Endothelial cell of umbilical vein (primary cell): ENCODE measurements at regions not wholly inside any gene's neighbourhood (a gene's known extent, or its start where the extent isn't known, plus 50 kb on each side); places are given as distances from the start of the nearest gene placed in this dataset.

Source experiments
- BruUV-seq: library from RNA; stranded (reverse); fragments of 400-500 nt; replicated peaks from 2 replicates; lab custom pipeline; 2021; lab: Mats Ljungman, UMichigan
- CTCF ChIA-PET: fragments of 300-600, 350-600 bp; sonication (Branson Sonifier 250); formaldehyde crosslinking; loops from one replicate; lab custom pipeline; 2021; ENCODE audit warnings: antibody characterized with exemption, inconsistent platforms; lab: Charles Lee
- POLR2A ChIA-PET: fragments of 300-600, 350-600 bp; sonication (Branson Sonifier 250); formaldehyde crosslinking; loops from one replicate; lab custom pipeline; 2021; ENCODE audit warnings: antibody characterized with exemption, inconsistent platforms; lab: Charles Lee
- DNase-seq: peaks from one replicate; pipeline ENCODE4 v3.0.0-alpha.2; 2011; ENCODE audit warnings: low read depth, low spot score
- FAIRE-seq: peaks from 2 replicates; lab custom pipeline; 2011; peaks lifted over from hg19 to GRCh38; lab: Jason Lieb, UNC
- H2AFZ ChIP-seq: 2 replicates; pipeline ENCODE4 v1.6.0; 2012; ENCODE audit warnings: low read depth, low read length, control low read depth, inconsistent platforms
- H3K27ac ChIP-seq: 2 replicates; pipeline ENCODE4 v1.5.1; 2011; ENCODE audit warnings: low read depth, mild to moderate bottlenecking, control low read depth, low read length, moderate library complexity; ENCODE audit not compliant: insufficient read depth
- H3K27me3 ChIP-seq, 2 experiments: 2 replicates each; pipeline versions ENCODE4 v1.6.0 to v1.6.1; 2011; ENCODE audit warnings: low read length in 2 of 2, mixed read lengths in 1 of 2; ENCODE audit not compliant: control insufficient read depth in 2 of 2, insufficient read depth in 2 of 2
- H3K36me3 ChIP-seq, 2 experiments: 2 replicates in 1 of 2; 3 replicates in 1 of 2; pipeline ENCODE4 v1.5.1; 2011; ENCODE audit warnings: low read length in 2 of 2, mild to moderate bottlenecking in 1 of 2, moderate library complexity in 1 of 2; ENCODE audit not compliant: control insufficient read depth in 2 of 2, insufficient read depth in 2 of 2; ENCODE audit errors: extremely low read depth in 1 of 2
- H3K4me1 ChIP-seq: 3 replicates; pipeline ENCODE4 v1.5.1; 2011; ENCODE audit warnings: mild to moderate bottlenecking, low read length; ENCODE audit not compliant: control insufficient read depth, insufficient read depth; ENCODE audit errors: extremely low read depth
- H3K4me2 ChIP-seq: 2 replicates; pipeline ENCODE4 v1.6.1; 2011; ENCODE audit warnings: low read length, control low read depth, mixed read lengths; ENCODE audit not compliant: insufficient read depth
- H3K4me3 ChIP-seq, 3 experiments: fragments of 200-600 bp in 1 of 3; sonication (generic), shearing (Covaris generic) in 1 of 3; replicated peaks in 1 of 3; 2 replicates each; pipeline ENCODE4 v1.5.1; 2011 to 2016; ENCODE audit warnings: control low read depth in 3 of 3, low read length in 3 of 3, mild to moderate bottlenecking in 2 of 3, inconsistent platforms in 1 of 3, low read depth in 1 of 3, moderate library complexity in 1 of 3; ENCODE audit not compliant: insufficient read depth in 1 of 3
- H3K79me2 ChIP-seq: 2 replicates; pipeline ENCODE4 v1.6.0; 2012; ENCODE audit warnings: low read length, inconsistent platforms; ENCODE audit not compliant: control insufficient read depth, insufficient read depth
- H3K9ac ChIP-seq: replicated peaks from 2 replicates; pipeline ENCODE3; 2011; ENCODE audit warnings: low read length, control low read depth; ENCODE audit not compliant: insufficient read depth; ENCODE audit errors: extremely low read depth
- H3K9me1 ChIP-seq: replicated peaks from 3 replicates; pipeline ENCODE4 v1.6.0; 2011; ENCODE audit warnings: mild to moderate bottlenecking, low read length; ENCODE audit not compliant: control insufficient read depth, insufficient read depth; ENCODE audit errors: extremely low read depth
- H3K9me3 ChIP-seq: replicated peaks from 2 replicates; pipeline ENCODE4 v1.5.1; 2012; ENCODE audit warnings: low read length, inconsistent platforms; ENCODE audit not compliant: control insufficient read depth, insufficient read depth
- H4K20me1 ChIP-seq: replicated peaks from 2 replicates; pipeline ENCODE3; 2011; ENCODE audit warnings: mild to moderate bottlenecking, low read length; ENCODE audit not compliant: control insufficient read depth, insufficient read depth; ENCODE audit errors: extremely low read depth
- EZH2 ChIP-seq: IDR thresholded peaks from 2 replicates; pipeline ENCODE4 v1.6.1; 2012; ENCODE audit warnings: borderline replicate concordance, low read depth, mild to moderate bottlenecking, moderate library complexity, low read length, inconsistent platforms; ENCODE audit not compliant: severe bottlenecking
- FOS ChIP-seq: IDR thresholded peaks from 2 replicates; pipeline ENCODE4 v1.6.1; 2011; ENCODE audit warnings: mild to moderate bottlenecking, low read length, moderate library complexity, borderline replicate concordance; ENCODE audit not compliant: insufficient read depth
- GATA2 ChIP-seq: IDR thresholded peaks from 2 replicates; pipeline ENCODE4 v1.7.0; 2011; ENCODE audit warnings: low read depth, mild to moderate bottlenecking, moderate library complexity, mixed read lengths, low read length; ENCODE audit not compliant: insufficient read length, insufficient read depth
- JUN ChIP-seq: IDR thresholded peaks from 2 replicates; pipeline ENCODE4 v1.6.1; 2011; ENCODE audit warnings: borderline replicate concordance, low read depth; ENCODE audit not compliant: insufficient read length, insufficient read depth
- MYC ChIP-seq: IDR thresholded peaks from one replicate; pipeline ENCODE4 v1.6.1; 2011; ENCODE audit warnings: mild to moderate bottlenecking, low read depth, low read length
- POLR2A ChIP-seq: IDR thresholded peaks from 2 replicates; pipeline ENCODE4 v1.6.1; 2012; ENCODE audit warnings: low read depth, mild to moderate bottlenecking, control low read depth, low read length
- POLR2AphosphoS5 ChIP-seq: IDR thresholded peaks from 2 replicates; pipeline ENCODE4 v1.6.1; 2012; ENCODE audit warnings: low read depth, mild to moderate bottlenecking, control low read depth, low read length, moderate library complexity; ENCODE audit not compliant: insufficient read depth
- dilution Hi-C: fragments of 300-500 bp; cut with MboI; formaldehyde crosslinking; loops from one replicate; pipeline ENCODE4 v1.15.0; 2019; ENCODE audit warnings: low sequenced_read_pairs; ENCODE audit not compliant: extremely low pct_ligation_motif_present
- intact Hi-C: fragments of 100-400 bp; cut with micrococcal nuclease; formaldehyde crosslinking; loops from one replicate; pipeline ENCODE4 v1.10.0; 2022
- TF ChIP-seq, protein P1 (sequence below), 2 donors: IDR thresholded peaks; 1 replicate in 1 of 2; 2 replicates in 1 of 2; pipeline ENCODE4 v1.5.1; 2011; ENCODE audit warnings: low read length in 2 of 2, mild to moderate bottlenecking in 2 of 2, moderate library complexity in 2 of 2, control low read depth in 1 of 2, inconsistent platforms in 1 of 2, low read depth in 1 of 2; ENCODE audit not compliant: insufficient read depth in 1 of 2; ENCODE audit errors: extremely low read depth in 1 of 2
- TF ChIP-seq, protein P2 (sequence below): IDR thresholded peaks from 2 replicates; pipeline ENCODE4 v1.6.1; 2011; ENCODE audit not compliant: insufficient read depth, insufficient read length

DNA sequence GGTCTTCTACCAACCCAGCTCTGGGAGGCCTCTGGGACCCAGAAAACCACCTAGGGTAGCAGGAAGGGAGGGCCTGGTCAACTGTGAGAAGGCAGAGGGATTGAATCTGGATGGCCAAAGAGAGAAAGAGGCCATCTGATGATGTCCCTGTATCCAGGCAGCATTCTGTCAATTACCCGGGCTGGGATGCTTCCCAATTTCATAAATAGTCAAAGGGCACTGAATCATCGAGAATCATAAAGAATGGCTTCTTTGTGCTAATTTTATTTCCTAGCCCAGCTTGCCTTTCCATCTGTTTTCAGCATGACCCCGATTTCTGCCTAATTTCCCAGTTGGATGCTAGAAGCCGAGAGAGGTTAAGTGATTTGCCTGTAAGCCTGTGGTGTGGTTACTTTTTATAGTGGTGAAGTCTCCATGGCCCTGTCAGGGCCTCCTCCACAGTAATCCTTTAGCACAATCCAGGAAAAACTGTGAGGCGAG is 129.2 kb downstream of the FAM43A start:
- FAIRE-seq, result no peak
- no peak for DNase-seq
- dilution Hi-C loops, result no loop called here
- Histone ChIP-seq H3K36me3 (no peaks in the 10 kb centered on the region), H3K27me3 (no peaks in the 10 kb centered on the region), H3K9ac (no peak overlapping the region), H4K20me1 (no peaks in the 10 kb centered on the region), H3K4me1 (no peaks in the 10 kb centered on the region), H3K79me2 (no peaks in the 10 kb centered on the region), H3K4me3 (no peak overlapping the region), H2AFZ (no peak overlapping the region), H3K4me2 (no peak overlapping the region), H3K9me1 (no peaks in the 10 kb centered on the region), H3K9me3 (no peaks in the 10 kb centered on the region), H3K27ac (no peak overlapping the region)
- ChIA-PET CTCF (interaction anchor here (1.1 kb wide), 1 partner anchor 21 kb away, joined by 3 read pairs; no protein-coding TSS in a partner anchor), POLR2A (no interaction called here)
- intact Hi-C loops, result no loop called here
- BruUV-seq, result no TSS peak
- no peak for TF ChIP-seq FOS
- no peak for TF ChIP-seq GATA2
- TF ChIP-seq JUN, result no peak
- no peak for TF ChIP-seq POLR2A
- TF ChIP-seq POLR2AphosphoS5, result no peak
- TF ChIP-seq MYC, result no peak
- TF ChIP-seq, protein P1, sequence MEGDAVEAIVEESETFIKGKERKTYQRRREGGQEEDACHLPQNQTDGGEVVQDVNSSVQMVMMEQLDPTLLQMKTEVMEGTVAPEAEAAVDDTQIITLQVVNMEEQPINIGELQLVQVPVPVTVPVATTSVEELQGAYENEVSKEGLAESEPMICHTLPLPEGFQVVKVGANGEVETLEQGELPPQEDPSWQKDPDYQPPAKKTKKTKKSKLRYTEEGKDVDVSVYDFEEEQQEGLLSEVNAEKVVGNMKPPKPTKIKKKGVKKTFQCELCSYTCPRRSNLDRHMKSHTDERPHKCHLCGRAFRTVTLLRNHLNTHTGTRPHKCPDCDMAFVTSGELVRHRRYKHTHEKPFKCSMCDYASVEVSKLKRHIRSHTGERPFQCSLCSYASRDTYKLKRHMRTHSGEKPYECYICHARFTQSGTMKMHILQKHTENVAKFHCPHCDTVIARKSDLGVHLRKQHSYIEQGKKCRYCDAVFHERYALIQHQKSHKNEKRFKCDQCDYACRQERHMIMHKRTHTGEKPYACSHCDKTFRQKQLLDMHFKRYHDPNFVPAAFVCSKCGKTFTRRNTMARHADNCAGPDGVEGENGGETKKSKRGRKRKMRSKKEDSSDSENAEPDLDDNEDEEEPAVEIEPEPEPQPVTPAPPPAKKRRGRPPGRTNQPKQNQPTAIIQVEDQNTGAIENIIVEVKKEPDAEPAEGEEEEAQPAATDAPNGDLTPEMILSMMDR (IDR thresholded peaks at IDR 0.05; ENCODE audit: extremely low read depth in 1 of 2, insufficient read depth in 1 of 2, low read depth in 1 of 2, low read length in 2 of 2), result no peak
- TF ChIP-seq EZH2, result no peak
- TF ChIP-seq, protein P2, sequence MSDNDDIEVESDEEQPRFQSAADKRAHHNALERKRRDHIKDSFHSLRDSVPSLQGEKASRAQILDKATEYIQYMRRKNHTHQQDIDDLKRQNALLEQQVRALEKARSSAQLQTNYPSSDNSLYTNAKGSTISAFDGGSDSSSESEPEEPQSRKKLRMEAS, result no peak
